ENCODE measurements at regions not wholly inside any gene's neighbourhood (a gene's known extent, or its start where the extent isn't known, plus 50 kb on each side); places are given as distances from the start of the nearest gene placed in this dataset.

GRCh38 chr9:129401623-129402370, 219.1 kb downstream of the C9orf50 start:
- TF ChIP-seq ZNF274 (IDR thresholded peaks at IDR 0.05; ENCODE audit: low read depth, low read length) (no peak), YY1 (IDR thresholded peaks at IDR 0.05; ENCODE audit: insufficient read depth, insufficient read length) (no peak)
